Activated CD8-positive, alpha-beta memory T cell treated with anti-CD3 and anti-CD28 coated beads for 48 hours (primary cell): ENCODE measurements at regions not wholly inside any gene's neighbourhood (a gene's known extent, or its start where the extent isn't known, plus 50 kb on each side); places are given as distances from the start of the nearest gene placed in this dataset.
"Not testable (repeated sequence)": the region's sequence is repeated elsewhere in the genome, so short reads cannot be mapped to it uniquely, and the experiment has no call there.

Source experiments
- DNase-seq, 3 experiments: peaks; one replicate each; pipeline ENCODE4 v3.0.0-alpha.2; 2020; ENCODE audit warnings: low read depth in 2 of 3, low spot score in 2 of 3

DNA sequence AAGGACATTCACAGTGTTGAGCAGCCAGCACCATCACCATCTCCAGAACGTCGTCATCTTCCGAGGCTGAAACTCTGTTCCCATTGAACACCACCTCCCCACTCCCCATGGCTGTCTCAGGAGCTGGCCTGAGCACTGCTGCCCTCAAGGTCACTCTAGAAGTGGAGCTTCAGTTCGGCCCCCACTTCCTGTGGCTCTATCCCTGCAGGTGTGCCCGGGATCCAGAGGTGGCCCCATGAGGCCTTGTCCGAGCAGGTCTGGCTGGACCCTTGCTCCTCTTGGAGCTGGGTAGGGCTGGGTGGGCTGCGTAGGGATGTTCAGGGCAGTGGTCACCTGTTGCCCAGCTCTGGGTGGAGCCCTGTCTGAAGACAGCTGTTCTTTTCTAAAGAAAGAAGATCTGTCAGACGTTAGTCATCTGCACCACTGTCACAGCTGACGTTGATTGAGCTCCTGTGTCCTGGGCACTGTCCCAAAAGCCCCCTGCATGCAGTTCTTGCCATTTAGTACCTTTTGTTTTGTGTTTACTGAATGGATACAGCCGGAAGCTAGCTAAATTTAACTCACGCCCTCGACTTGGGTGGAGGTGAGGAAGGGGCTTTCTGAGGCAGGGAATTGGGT, 75.5 kb upstream of the CLDN5 start:
- DNase-seq = no peak

DNA sequence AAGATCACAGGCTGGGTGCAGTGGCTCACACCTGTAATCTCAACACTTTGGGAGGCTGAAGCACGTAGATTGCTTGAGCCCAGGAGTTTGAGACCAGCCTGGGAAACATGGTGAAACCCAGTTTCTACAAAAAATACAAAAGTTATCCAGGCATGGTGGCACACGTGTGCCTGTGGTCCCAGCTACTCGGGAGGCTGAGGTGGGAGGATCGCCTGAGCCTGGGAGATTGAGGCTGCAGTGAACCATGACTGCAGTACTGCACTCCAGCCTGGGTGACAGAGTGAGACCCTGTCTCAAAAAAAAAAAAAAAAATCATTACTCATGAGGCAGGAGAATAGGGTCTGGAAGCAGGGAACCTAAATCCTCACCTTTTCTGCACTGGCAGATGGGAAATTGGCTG, 79.1 kb upstream of the CLDN5 start:
- not testable (repeated sequence) for DNase-seq

DNA sequence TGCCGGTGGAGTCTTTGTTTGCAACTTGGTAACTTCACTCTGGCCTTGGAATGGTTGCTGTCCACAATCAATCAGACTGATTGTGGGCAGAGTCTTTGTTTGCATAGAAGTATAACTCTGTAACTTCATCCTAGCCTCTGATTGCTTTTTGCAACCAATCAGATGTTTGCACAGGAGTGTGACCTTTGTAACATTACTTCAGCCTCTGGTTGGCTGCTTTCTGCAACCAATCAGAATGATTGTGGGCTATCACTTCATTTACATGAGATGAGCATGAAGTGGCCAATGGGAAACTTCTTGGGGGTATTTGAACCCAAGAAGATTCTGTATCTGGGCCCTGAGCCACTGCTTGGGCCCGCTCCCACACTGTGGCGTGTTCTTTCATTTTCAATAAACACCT, 79.6 kb upstream of the CLDN5 start:
- DNase-seq = no peak

DNA sequence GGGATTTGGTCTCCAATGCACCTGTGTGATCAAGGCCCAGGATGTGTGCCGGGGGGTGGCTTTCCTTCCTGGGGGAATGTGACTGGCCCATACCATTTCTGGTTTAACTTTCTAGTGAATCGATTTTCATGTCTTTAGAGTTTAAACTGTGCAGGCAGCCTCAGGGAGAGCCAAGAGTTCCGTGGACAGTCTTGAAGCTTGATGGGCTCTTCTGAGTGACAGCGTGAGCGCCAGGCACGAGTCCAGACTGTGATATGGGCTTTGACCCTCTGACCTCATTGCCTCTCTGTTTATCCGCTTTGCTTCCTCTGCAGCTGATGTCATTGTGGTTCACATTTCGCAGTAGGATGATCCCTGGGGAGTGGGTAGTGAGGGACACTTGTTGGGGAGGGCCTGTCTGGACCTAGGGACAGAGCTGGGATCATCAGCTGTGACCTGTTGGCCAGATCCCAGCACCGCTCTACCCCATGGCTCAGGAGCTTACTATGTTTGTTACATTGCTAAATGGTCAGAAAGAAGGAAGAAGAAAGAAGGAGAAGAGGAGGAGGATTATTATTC, 80.6 kb upstream of the CLDN5 start:
- no peak for DNase-seq

DNA sequence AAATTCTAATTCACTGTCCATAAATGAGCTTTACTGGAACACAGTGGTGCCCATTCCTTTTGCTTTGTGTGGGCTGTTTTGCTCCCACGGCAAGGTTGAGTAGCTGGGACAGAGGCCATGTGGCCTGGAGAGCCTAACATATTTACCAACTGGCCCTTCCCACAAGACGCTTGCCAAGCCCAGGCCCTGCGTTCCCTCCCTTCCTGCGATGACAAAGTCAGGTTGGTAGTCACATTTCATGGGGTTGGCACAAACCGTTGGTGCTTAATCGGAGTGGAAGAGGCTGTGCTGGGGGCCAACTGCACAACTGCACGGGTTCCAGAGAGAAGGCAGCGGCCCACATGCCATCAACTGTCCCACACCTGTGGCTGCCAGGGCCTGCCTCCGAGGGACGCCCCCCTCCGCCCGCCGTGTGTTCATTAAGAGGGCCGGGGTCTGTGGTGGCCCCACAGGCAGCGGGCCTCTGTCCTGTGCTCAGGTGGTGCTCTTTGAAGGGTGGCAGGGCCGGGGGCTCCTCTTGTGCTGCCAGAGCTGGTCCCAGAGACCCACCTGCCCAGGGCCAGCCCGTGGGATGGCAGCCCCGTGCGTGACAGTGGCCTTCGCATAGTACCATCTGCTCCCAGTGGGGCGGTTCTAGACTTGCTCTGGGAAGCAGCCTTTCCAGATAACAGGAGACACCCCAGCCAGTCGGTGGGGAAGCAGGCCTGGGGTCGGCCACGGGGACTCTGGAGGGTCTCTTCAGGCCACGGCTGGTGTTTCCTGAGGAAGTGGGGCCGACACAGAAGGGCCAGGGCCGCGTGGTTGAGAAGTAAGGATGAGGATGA, 81.5 kb upstream of the CLDN5 start:
- DNase-seq = no peak

DNA sequence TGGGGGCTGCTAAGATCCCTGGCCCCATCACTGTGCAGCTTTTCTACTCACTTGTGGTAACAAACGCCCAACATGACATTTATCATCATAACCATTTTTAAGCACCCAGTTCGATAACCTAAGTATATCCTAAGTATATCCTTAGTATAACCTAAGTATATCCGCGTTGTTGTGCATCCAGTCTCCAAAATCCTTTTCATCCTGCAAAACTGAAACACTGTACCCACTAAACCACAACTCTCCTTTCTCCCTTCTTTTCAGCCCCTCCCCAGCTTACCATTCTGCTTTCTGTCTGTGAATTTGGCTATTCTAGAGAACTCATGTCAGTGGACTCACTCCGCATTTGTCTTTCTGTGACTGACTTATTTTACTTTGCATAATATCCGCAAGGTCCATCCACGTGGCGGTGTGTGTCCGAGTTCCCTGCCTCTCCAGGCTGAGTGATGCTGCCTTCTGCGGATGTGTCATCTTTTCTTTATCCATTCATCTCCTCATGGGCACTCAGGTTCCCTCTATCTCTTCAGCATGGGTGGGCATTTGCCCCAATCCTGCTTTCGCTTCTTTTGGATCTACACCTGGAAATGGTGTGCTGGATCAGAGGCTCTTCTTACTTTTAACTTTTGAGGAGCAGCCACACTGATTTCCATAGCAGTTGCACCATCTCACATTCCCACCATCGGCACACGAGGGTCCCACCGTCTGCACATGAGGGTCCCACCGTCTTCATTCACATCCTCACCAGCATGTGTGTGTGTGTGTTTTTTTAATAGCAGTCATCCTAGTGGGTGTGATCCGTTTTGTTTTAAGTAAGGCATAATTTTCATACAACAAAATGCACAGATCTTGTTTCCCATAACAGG, 82.4 kb upstream of the CLDN5 start:
- no peak for DNase-seq

DNA sequence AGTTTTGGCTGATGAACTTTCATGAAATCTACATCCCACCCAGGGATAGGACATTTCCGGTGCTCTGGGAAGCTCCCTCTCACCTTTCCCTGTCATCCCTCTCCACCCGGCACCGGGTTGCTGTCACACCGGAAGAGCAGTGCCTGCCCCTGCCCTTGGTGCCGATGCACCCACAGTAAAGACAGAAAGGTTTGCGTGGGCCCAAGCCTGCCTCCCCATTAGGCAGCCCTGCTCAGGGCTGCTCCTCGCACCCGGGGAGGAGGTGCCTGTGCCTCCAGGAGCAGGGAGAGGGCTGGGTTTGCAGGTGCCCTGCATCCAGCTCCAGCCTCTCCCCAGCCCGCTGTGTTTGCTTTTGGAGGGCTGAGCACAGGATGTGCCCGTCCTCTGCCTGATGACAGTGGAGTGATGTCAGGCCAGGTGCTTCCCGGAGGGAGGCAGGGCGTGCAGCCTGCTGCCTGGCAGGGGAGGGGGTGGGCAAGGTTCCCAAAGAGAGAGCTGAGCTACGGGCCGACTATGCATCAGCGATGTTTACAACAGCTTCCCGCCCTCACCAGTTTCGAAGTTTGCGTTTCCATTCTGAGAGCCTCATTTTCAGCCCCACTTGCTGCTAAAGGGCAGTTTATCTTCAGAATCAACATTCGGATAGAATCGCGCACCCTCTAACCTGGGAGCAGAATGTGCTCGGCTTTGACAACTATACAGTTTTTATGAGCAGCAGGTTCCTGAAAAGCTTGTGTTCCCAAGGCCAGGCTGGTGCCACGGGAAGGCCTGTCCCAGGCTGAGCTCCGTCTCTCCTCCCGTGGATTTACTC, 83.2 kb upstream of the CLDN5 start:
- DNase-seq = no peak

DNA sequence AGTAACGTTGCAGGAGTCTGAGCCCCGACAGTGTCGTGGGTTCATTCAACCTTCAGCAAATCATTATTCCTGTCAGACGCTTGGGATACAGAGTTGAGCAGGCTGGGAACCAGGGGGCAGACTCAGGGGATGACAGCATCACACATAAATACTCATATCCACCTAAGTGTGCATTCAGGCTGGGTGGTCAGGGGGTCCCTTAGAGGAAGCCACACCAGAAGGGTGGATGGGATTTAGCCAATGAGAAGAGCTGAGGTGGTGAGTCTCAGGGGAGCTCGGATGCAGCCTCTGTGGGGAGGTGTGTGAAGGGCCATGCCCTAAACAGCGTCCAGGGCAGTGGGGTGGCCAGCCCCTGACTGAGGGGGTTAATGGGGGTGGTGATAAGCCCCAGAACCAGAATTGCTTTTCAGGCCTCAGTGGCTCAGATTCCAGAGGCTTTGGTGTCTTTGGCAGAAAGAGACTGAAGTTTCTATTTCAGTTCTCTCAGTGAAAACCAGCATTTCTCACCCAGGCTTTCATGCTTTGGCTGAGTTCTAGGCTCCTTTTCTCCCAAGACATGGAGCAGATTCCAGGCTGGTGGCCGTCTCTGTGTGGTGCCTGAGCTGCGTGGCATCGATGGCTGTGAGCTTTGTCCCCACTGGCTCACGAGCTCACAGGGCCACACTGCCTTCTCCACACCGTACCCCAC, 83.9 kb upstream of the CLDN5 start:
- no peak for DNase-seq

DNA sequence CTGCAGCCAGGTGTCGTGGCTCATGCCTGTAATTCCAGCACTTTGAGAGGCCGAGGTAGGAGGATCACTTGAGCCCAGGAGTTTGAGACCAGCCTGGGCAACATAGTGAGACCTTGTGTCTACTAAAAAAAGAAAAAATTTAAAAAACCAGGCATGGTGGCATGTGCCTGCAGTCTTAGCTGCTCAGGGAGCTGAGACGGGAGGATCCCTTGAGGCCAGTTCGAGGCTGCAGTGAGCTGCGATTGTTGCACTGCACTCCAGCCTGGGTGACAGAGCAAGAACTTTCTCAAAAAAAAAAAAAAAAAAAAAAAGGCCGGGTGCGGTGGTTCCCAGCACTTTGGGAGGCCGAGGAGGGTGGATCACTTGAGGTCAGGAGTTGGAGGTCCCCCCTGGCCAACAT, 85.5 kb upstream of the CLDN5 start:
- not testable (repeated sequence) for DNase-seq

DNA sequence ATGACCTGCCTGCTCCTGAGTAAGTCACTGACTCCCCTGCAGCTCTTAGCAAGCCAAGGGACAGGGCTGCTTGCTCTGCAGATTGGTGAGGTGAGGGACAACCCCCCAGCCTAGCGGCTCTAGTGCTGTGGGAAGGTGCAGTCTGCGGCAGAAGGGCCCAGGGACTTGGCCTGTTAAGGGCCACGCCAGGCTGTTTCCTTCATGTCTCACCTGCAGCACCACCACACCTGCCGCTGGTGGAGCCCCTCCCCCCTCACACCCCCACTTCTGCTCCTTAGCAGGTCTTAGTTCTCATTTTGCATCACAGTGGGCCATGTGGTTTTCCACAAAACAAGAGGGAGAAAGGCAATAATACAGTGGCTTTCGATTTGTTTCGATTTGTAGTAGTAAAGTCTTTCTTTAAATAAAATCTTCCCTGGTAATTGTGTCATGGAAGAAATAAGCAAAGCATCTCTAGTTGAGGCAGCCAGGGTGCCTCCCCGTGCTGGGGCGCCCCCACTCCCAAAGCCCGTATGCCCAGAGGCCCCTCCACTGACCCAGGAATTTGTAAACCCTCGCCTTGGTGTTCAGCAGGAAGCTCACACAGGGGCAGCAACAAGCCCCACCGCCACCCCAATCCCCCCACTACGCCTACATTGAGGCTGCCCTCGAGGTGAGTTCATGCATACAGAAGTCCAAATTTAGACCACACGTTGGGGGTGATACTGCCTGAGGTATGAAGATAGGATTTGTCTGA, 86.5 kb upstream of the CLDN5 start:
- DNase-seq = no peak

DNA sequence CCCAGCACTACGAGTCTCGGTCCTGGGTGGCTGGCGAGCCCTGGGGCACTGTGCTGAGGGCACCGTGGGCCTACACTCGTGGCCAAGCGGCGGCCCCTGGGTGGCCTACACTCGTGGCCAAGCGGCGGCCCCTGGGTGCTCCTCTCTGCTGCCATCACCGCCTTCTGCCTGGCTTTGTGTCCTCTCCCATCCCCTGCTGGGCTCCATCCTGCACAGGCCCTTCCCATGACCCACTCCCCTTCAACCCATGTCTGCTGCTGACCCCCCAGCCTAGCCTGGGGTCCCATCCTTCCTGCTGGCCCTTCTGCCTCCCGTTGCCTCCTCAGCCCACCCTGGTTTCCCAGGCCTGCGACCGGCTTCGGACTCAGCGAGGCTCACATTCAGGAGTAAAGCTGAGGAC, 87.4 kb upstream of the CLDN5 start:
- no peak for DNase-seq

DNA sequence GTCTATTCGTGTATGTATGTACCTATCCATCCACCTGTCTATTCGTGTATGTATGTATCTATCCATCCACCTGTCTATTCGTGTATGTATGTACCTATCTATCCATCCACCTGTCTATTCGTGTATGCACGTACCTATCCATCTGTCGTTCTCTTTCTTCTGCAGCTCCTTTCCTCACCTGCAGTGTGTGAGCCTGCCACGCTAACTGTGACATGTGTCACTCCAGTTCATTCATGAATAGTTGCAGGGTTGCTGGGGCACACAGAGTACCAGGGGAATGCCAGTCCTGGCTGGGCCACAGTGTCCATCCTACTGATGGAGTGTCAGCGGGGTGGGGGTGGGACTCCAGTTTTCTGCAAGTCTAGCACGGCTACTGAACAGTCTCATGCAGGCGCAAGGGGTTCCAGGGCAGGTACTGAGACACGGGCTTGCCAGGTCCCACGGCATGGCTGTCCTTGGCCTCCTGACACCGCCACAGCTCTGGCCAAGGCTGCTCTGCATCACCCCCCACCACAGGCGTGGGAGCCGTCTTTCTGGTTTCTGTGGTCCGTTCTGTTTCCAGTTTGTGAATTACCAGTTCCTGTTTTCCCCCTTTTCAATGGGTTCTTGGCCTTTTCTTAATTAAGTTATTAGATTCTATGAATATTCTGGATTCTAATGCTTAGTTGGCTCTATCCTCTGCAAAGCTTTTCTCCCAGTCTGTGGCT, 88.8 kb upstream of the CLDN5 start:
- no peak for DNase-seq

DNA sequence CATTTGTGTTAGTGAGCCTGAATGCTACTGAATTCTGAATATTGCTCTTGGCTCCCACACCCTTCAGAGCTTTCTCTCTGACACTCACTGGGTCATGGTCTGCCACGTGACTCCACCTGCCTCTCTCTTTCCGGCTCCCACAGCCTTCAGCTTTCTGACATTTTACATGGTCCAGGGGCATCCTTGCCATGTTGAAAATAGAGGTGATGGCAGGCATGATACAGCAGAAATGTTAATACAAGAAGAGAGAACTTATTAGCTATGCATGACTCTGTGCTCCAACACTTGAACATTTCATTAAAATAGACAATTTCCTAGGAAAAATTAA, 90.3 kb upstream of the CLDN5 start:
- DNase-seq = no peak

DNA sequence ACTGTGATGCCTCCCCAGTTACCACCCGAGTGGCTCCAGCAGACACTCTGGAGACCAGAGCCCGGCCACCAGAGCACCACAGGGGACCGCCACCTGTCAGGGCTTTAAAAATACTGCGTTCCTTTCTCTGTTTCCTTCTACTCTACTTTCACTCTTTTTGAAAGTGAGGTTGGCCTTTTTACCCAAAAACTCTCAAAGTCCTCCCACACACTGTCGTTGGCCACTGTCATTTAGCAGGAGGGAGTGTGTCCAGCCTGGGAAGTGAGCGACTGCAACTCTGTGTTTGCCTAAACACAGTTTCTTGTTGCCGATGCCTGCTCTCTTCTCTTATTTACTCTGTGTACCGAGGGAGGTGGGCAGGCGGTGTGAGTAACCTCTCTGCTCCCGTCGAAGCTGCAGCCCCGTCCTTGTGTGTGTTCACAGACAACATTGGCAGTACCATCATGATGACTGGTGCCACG, 90.8 kb upstream of the CLDN5 start:
- no peak for DNase-seq

DNA sequence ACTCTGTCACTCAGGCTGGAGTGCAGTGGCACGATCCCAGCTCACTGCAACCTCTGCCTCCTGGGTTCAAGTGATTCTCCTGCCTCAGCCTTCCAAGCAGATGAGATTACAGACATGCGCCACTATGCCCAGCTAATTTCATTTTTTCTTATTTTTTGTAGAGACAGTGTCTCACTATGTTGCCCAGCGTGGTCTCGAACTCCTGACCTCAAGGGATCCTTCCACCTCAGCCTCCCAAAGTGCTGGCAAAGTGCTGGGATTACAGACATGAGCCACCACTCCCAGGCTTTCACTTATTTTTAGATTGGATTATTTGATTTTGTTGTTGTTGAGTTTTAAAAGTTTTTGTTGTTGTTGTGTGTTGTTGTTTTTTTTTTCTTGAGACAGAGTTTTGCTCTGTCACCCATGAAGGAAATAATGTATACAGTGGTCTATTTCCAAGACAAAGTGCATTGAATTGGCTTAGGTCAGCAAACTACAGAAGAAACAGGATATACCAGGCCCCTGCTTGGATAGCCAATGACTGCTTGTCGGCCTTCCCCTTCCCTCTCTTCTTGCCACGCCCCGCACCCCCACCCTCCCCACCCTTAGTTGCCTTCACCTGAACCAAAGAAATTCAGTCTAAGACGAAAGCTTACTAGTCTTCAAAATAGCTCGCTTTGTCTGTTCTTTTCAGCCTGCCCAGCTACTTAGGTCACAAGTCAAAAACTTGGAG, 91.8 kb upstream of the CLDN5 start:
- no peak for DNase-seq

DNA sequence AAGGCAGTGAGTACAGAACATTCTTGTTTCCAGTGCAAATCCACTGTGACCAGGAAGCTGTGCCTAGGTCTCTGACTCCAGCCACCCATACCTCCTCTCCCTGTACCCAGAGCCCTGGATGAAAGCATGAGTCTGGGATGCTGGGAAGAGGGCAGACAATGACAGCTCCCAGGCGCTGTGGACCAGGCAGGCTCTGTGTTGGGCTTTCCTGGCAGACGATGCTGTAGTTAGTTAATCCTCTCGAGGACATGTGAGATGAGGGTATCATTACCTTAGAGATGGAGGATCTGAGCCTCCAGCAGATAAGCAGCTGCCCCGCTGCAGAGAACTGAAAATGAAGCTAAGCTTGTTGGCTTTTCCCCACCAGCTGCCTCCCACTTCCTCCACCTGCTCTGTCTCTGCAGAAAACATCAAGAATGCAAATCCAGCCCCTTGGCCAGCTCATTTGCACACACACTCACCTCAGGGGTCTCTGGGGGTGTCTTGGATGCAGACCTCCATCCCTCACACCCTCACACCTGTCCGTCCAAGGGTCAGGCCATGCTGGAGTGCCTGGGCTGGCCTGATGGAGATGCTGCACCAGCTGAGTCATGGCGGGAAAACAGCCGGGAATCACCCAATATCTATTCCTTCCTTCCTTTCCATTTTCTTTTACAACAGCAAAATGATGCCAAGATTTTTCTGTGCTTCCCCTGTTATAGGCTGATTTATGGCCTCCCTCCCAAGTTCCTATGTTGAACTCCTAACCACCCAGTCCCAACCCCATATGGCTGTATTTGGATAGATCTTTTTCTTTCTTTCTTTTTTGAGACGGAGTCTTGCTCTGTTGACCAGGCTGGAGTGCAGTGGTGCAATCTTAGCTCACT, 94.9 kb upstream of the SEPTIN5 start:
- DNase-seq = no peak

DNA sequence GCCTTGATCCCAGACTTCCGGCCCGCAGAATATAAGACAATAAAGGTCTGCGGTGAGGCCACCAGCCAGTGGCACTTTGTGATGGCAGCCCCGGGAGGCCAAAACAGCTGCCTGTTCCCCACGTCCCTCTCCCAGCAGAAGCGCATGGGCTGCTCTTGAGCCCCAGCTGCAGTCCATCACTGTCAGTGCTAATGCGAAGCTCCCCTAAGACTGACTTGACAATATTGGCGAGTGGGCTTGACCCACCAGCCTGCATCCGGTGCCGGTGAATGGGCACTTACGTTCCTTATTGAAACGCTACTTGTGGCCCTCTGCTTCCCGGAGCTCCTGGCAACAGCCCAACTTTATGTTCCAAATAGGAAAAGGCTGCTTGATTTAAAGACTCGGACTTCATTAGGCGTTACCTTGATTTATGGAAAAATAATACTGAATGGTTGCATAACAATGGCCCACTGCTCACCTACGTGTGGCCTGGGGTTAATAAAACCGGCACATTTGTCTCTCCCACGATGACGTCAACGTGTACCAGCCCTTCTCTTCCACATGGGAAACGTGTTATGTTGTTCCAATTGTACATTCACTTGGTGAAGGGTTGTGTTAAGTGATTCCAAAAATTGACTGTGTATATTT, 93.4 kb upstream of the SEPTIN5 start:
- DNase-seq = no peak
